Mesendoderm (in vitro differentiated cells): ENCODE measurements at regions not wholly inside any gene's neighbourhood (a gene's known extent, or its start where the extent isn't known, plus 50 kb on each side); places are given as distances from the start of the nearest gene placed in this dataset.
A peak's percentile ranks its signal among the peaks of the same experiment; 100 is the strongest.

Source experiments
- DNase-seq: peaks from one replicate; pipeline ENCODE4 v3.0.0; 2013
- H2AK5ac ChIP-seq: 2 replicates; pipeline ENCODE4 v1.6.1; 2013; ENCODE audit warnings: low read length, inconsistent platforms
- H2BK120ac ChIP-seq: 2 replicates; pipeline ENCODE4 v1.6.1; 2013; ENCODE audit warnings: low read depth, mild to moderate bottlenecking, low read length, moderate library complexity, mixed read lengths
- H2BK15ac ChIP-seq: replicated peaks from 2 replicates; pipeline ENCODE4 v1.6.1; 2013; ENCODE audit warnings: low read depth, mild to moderate bottlenecking, moderate library complexity
- H2BK5ac ChIP-seq: 2 replicates; pipeline ENCODE4 v1.6.1; 2013; ENCODE audit warnings: low read length, inconsistent platforms
- H3K18ac ChIP-seq: 2 replicates; pipeline ENCODE4 v1.6.1; 2013; ENCODE audit warnings: mild to moderate bottlenecking, low read length, mixed read lengths
- H3K23ac ChIP-seq: one replicate; pipeline ENCODE4 v1.6.1; 2013; ENCODE audit warnings: low read length
- H3K27ac ChIP-seq: 2 replicates; pipeline ENCODE4 v1.5.1; 2013; ENCODE audit warnings: low read depth, mild to moderate bottlenecking, inconsistent platforms, low read length, moderate library complexity
- H3K27me3 ChIP-seq: 2 replicates; pipeline ENCODE4 v1.6.1; 2013; ENCODE audit warnings: low read length, control low read depth, mild to moderate bottlenecking, inconsistent platforms; ENCODE audit not compliant: insufficient read depth, poor library complexity
- H3K36me3 ChIP-seq: 2 replicates; pipeline ENCODE4 v1.6.1; 2013; ENCODE audit warnings: low read length, inconsistent platforms; ENCODE audit not compliant: control insufficient read depth, insufficient read depth
- H3K4ac ChIP-seq: one replicate; pipeline ENCODE4 v1.6.1; 2013; ENCODE audit warnings: low read depth, mild to moderate bottlenecking, low read length, moderate library complexity
- H3K4me1 ChIP-seq: 2 replicates; pipeline ENCODE4 v1.6.1; 2013; ENCODE audit warnings: low read depth, low read length, inconsistent platforms; ENCODE audit not compliant: control insufficient read depth
- H3K4me2 ChIP-seq: 2 replicates; pipeline ENCODE4 v1.6.1; 2013; ENCODE audit warnings: low read length
- H3K4me3 ChIP-seq: 2 replicates; pipeline ENCODE4 v1.5.1; 2013; ENCODE audit warnings: mild to moderate bottlenecking, low read length
- H3K56ac ChIP-seq: one replicate; pipeline ENCODE4 v1.6.1; 2013; ENCODE audit warnings: low read length
- H3K79me1 ChIP-seq: 2 replicates; pipeline ENCODE4 v1.6.1; 2013; ENCODE audit warnings: low read length, inconsistent platforms
- H3K79me2 ChIP-seq: 2 replicates; pipeline ENCODE4 v1.6.1; 2013; ENCODE audit warnings: mild to moderate bottlenecking, low read length; ENCODE audit not compliant: control insufficient read depth, insufficient read depth
- H3K9ac ChIP-seq: 2 replicates; pipeline ENCODE4 v1.6.1; 2013; ENCODE audit warnings: low read length, inconsistent platforms
- H4K5ac ChIP-seq: one replicate; pipeline ENCODE4 v1.6.1; 2013; ENCODE audit warnings: low read length
- H4K8ac ChIP-seq: one replicate; pipeline ENCODE4 v1.6.1; 2013; ENCODE audit warnings: low read depth, mild to moderate bottlenecking, control low read depth, low read length, moderate library complexity
- WGBS: extraction: QIAGEN DNeasy Blood & Tissue Kit; methylation state at CpG from one replicate; pipeline ENCODE4 v1.1.7; 2013; ENCODE audit warnings: low lambda C conversion rate, missing lambda C conversion rate; ENCODE audit not compliant: insufficient coverage; ENCODE audit errors: extremely low coverage; 5-methylcytosine and 5-hydroxymethylcytosine counted together

DNA sequence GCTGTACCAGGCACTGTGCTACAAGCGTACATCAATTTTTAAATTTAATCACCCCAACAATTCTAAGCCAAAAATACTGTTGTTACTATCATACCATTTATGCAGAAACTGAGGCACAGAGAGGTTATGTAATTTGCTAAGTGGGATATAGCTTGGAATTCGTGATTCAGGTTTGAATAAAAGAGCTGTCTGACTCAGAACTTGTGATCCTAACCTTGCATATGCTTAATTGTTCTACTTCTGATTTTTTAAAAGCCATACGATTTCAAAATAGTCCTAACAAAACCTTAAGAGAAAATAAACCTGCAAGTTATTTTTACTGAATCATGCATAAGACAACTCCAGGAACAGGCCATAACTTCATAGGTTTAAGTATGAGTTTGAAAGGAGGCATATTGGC is 498.0 kb upstream of the CFAP20DC start:
- peaks cover 2% of the 10 kb centered on the region for H3K4me1 ChIP-seq
- no peaks in the 10 kb centered on the region for H3K79me2 ChIP-seq
- no peak overlapping the region for H2BK5ac ChIP-seq
- no peak overlapping the region for H3K18ac ChIP-seq
- H3K27ac ChIP-seq, result no peak overlapping the region
- H3K23ac ChIP-seq, result no peak overlapping the region
- H2AK5ac ChIP-seq, result no peak overlapping the region
- no peak overlapping the region for H4K8ac ChIP-seq
- no peak for DNase-seq
- no peak overlapping the region for H2BK15ac ChIP-seq
- H2BK120ac ChIP-seq, result no peak overlapping the region
- no peak overlapping the region for H4K5ac ChIP-seq
- no peaks in the 10 kb centered on the region for H3K36me3 ChIP-seq
- no CpG with 5 or more reads among the region's 3 CpGs for WGBS
- no peak overlapping the region for H3K4me3 ChIP-seq
- H3K79me1 ChIP-seq, result no peaks in the 10 kb centered on the region
- no peak overlapping the region for H3K4me2 ChIP-seq
- H3K9ac ChIP-seq, result no peak overlapping the region
- H3K4ac ChIP-seq, result no peak overlapping the region
- no peaks in the 10 kb centered on the region for H3K27me3 ChIP-seq
- no peak overlapping the region for H3K56ac ChIP-seq

DNA sequence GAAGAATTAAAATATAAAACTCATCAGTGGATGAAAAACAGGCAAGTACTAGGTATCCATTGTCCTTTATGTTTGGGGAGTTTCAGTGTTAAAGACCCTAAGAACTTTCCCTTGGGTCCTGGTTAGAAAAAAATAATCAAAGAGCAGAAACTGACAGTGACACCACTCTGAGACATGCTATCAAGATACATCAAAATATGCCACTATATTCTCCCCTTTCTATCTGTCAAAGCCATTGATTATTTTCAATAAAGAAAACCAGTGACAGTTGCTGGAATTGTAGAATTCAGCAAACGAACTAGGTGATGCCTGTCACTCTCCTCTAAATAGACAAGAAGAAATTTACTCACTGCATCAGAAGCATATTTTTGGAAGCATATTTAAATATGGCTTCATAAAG is 496.7 kb upstream of the CFAP20DC start:
- Histone ChIP-seq H2BK5ac (no peak overlapping the region), H3K27ac (no peak overlapping the region), H2BK15ac (no peak overlapping the region), H2BK120ac (no peak overlapping the region), H3K9ac (no peak overlapping the region), H3K4me2 (no peak overlapping the region), H3K27me3 (no peaks in the 10 kb centered on the region), H3K23ac (no peak overlapping the region), H3K56ac (no peak overlapping the region), H3K4me1 (peaks cover 5% of the 10 kb centered on the region), H3K79me1 (no peaks in the 10 kb centered on the region), H3K36me3 (no peaks in the 10 kb centered on the region), H3K18ac (no peak overlapping the region), H2AK5ac (no peak overlapping the region), H3K4ac (no peak overlapping the region), H4K5ac (no peak overlapping the region), H3K79me2 (no peaks in the 10 kb centered on the region), H3K4me3 (no peak overlapping the region), H4K8ac (no peak overlapping the region)
- no peak for DNase-seq
- WGBS, result no CpG with 5 or more reads among the region's 1 CpG

GRCh38 chr3:59545374-59545773 is 495.5 kb upstream of the CFAP20DC start:
- Histone ChIP-seq H3K4me1 (peaks cover 5% of the 10 kb centered on the region), H3K56ac (no peak overlapping the region), H3K36me3 (no peaks in the 10 kb centered on the region), H3K4ac (no peak overlapping the region), H3K4me2 (no peak overlapping the region), H3K4me3 (no peak overlapping the region), H4K5ac (no peak overlapping the region), H2BK120ac (no peak overlapping the region), H3K23ac (no peak overlapping the region), H3K9ac (no peak overlapping the region), H3K27ac (no peak overlapping the region), H3K18ac (peak overlapping the region; percentile 60), H4K8ac (no peak overlapping the region), H3K79me2 (no peaks in the 10 kb centered on the region), H2BK5ac (no peak overlapping the region), H2AK5ac (no peak overlapping the region), H3K27me3 (no peaks in the 10 kb centered on the region), H2BK15ac (no peak overlapping the region), H3K79me1 (no peaks in the 10 kb centered on the region)
- WGBS, result no CpG with 5 or more reads among the region's 1 CpG
- DNase-seq, result peak; percentile 29

DNA sequence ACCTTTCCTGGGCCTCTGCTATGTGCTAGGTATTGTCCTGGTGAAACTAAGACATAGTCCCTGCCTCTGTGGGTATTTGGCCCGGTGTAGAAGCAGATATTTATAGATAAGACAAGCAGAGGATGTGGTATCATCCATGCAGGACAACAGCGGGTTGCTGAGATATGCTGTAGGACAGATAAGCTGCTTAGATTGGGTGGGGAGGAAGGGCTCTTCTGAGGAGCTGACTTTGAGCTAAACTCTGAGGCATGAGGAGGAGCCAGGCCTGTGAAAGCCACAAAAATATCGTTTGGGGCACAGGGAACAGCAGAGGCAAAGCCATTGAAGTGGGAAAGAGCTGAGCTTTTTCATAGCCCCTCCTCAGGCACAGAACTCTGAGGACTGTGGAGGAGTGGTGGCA is 492.5 kb upstream of the CFAP20DC start:
- H3K9ac ChIP-seq, result no peak overlapping the region
- H3K4me1 ChIP-seq, result peaks cover 5% of the 10 kb centered on the region
- H3K79me1 ChIP-seq, result no peaks in the 10 kb centered on the region
- H3K56ac ChIP-seq, result peak overlapping the region; percentile 22
- H3K27ac ChIP-seq, result peak overlapping the region; percentile 55
- no peak overlapping the region for H2AK5ac ChIP-seq
- H2BK15ac ChIP-seq, result no peak overlapping the region
- no peaks in the 10 kb centered on the region for H3K27me3 ChIP-seq
- DNase-seq, result peak; percentile 77
- no peaks in the 10 kb centered on the region for H3K79me2 ChIP-seq
- H3K4me3 ChIP-seq, result no peak overlapping the region
- no peaks in the 10 kb centered on the region for H3K36me3 ChIP-seq
- no peak overlapping the region for H2BK120ac ChIP-seq
- no peak overlapping the region for H3K23ac ChIP-seq
- H3K18ac ChIP-seq, result peak overlapping the region; percentile 4
- H3K4me2 ChIP-seq, result no peak overlapping the region
- no peak overlapping the region for H3K4ac ChIP-seq
- H4K5ac ChIP-seq, result no peak overlapping the region
- H4K8ac ChIP-seq, result no peak overlapping the region
- H2BK5ac ChIP-seq, result peak overlapping the region; percentile 19
- WGBS, result no CpG with 5 or more reads among the region's 3 CpGs

DNA sequence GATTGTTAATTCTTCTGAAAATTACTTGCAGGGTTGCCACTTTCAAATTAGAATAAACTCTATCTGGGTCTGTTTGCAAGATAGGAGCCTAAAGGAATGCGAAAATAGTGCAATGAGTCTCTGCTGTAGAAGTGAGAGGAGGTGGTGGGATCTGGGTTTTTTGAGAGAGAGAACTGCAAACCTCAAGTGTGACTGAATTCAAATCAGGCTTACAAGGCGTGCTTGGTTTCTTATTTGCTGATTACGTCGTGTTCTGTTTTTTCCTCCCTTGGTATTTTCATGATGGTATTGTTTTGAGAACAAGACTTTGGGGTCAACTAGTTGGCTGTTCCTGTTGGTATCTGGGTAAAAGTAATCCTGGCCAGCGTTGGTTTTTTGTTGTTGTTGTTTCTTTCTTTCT is 490.9 kb upstream of the CFAP20DC start:
- Histone ChIP-seq H3K4me1 (peaks cover 5% of the 10 kb centered on the region), H2BK5ac (no peak overlapping the region), H2AK5ac (no peak overlapping the region), H3K56ac (no peak overlapping the region), H3K36me3 (no peaks in the 10 kb centered on the region), H3K27ac (no peak overlapping the region), H3K9ac (no peak overlapping the region), H3K18ac (no peak overlapping the region), H3K23ac (no peak overlapping the region), H2BK15ac (no peak overlapping the region), H3K4me3 (no peak overlapping the region), H3K4me2 (no peak overlapping the region), H3K4ac (no peak overlapping the region), H3K27me3 (no peaks in the 10 kb centered on the region), H4K8ac (no peak overlapping the region), H4K5ac (no peak overlapping the region), H3K79me1 (no peaks in the 10 kb centered on the region), H3K79me2 (no peaks in the 10 kb centered on the region), H2BK120ac (no peak overlapping the region)
- DNase-seq, result peak; percentile 58
- no CpG with 5 or more reads among the region's 5 CpGs for WGBS

DNA sequence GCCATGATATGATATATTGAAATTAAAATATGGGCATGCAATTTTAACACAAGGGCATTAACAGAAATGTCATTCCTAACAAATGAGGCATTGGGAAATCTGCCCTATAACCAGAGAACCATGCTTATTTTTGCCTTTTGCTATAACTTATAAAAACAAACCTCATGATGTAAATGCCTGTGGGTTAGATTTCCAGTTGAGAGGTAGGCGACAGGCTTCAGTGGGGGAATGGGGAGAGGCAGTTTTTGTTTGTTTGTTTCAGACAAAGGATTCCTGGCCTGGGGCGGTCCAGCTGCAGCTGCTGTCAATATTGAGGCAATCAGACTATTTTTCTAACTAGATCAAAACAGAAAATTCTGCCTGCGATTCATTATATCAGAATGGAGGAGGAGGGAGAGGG is 490.4 kb upstream of the CFAP20DC start:
- no CpG with 5 or more reads among the region's 3 CpGs for WGBS
- Histone ChIP-seq H3K4me3 (no peak overlapping the region), H3K27ac (no peak overlapping the region), H2AK5ac (no peak overlapping the region), H2BK120ac (no peak overlapping the region), H2BK15ac (no peak overlapping the region), H3K36me3 (no peaks in the 10 kb centered on the region), H3K18ac (no peak overlapping the region), H2BK5ac (no peak overlapping the region), H3K79me1 (no peaks in the 10 kb centered on the region), H3K4ac (peak overlapping the region; percentile 31), H4K8ac (no peak overlapping the region), H3K4me1 (peaks cover 4% of the 10 kb centered on the region), H3K4me2 (no peak overlapping the region), H3K56ac (no peak overlapping the region), H3K9ac (no peak overlapping the region), H3K79me2 (no peaks in the 10 kb centered on the region), H3K27me3 (no peaks in the 10 kb centered on the region), H3K23ac (no peak overlapping the region), H4K5ac (no peak overlapping the region)
- DNase-seq, result no peak
